Mesenchymal stem cell (in vitro differentiated cells and primary cell): ENCODE measurements at regions not wholly inside any gene's neighbourhood (a gene's known extent, or its start where the extent isn't known, plus 50 kb on each side); places are given as distances from the start of the nearest gene placed in this dataset.

ENCODE experiments used
- DNase-seq: peaks from one replicate; pipeline ENCODE4 v3.0.0-alpha.2; 2013
- H2AFZ ChIP-seq: one replicate; pipeline ENCODE4 v1.6.1; 2013; ENCODE audit warnings: low read depth, mild to moderate bottlenecking, control low read depth, inconsistent platforms, low read length, moderate library complexity
- H2AK5ac ChIP-seq: 2 replicates; pipeline ENCODE4 v1.6.1; 2013; ENCODE audit warnings: low read length, moderate library complexity, mild to moderate bottlenecking, inconsistent platforms; ENCODE audit not compliant: severe bottlenecking
- H2BK120ac ChIP-seq: one replicate; pipeline ENCODE4 v1.6.1; 2013; ENCODE audit warnings: low read depth, mild to moderate bottlenecking, inconsistent platforms, low read length, moderate library complexity
- H2BK12ac ChIP-seq, 2 experiments: one replicate each; pipeline ENCODE4 v1.6.1; 2013; ENCODE audit warnings: inconsistent platforms in 2 of 2, low read length in 2 of 2, mild to moderate bottlenecking in 2 of 2, moderate library complexity in 2 of 2, control low read depth in 1 of 2
- H2BK15ac ChIP-seq: one replicate; pipeline ENCODE4 v1.6.1; 2013; ENCODE audit warnings: mild to moderate bottlenecking, low read depth, inconsistent platforms; ENCODE audit not compliant: poor library complexity, severe bottlenecking
- H2BK5ac ChIP-seq: 2 replicates; pipeline ENCODE4 v1.6.1; 2013; ENCODE audit warnings: low read depth, mild to moderate bottlenecking, low read length, control low read depth, inconsistent platforms; ENCODE audit not compliant: poor library complexity, severe bottlenecking
- H3K14ac ChIP-seq, 2 experiments: one replicate each; pipeline ENCODE4 v1.6.1; 2013; ENCODE audit warnings: inconsistent platforms in 2 of 2, low read length in 2 of 2, control low read depth in 1 of 2, mild to moderate bottlenecking in 1 of 2, moderate library complexity in 1 of 2
- H3K18ac ChIP-seq, 2 experiments: one replicate each; pipeline ENCODE4 v1.6.1; 2013; ENCODE audit warnings: inconsistent platforms in 2 of 2, low read length in 2 of 2, control low read depth in 1 of 2, low read depth in 1 of 2, mild to moderate bottlenecking in 1 of 2
- H3K23ac ChIP-seq, 2 experiments: one replicate each; pipeline ENCODE4 v1.6.1; 2013; ENCODE audit warnings: inconsistent platforms in 2 of 2, low read length in 2 of 2, mild to moderate bottlenecking in 2 of 2, moderate library complexity in 2 of 2, control low read depth in 1 of 2
- H3K27ac ChIP-seq: 2 replicates; pipeline ENCODE4 v1.5.1; 2013; ENCODE audit warnings: mild to moderate bottlenecking, moderate library complexity, low read length, control low read depth, inconsistent platforms; ENCODE audit not compliant: poor library complexity, severe bottlenecking
- H3K27me3 ChIP-seq, 2 experiments: 2 replicates each; pipeline versions ENCODE4 v1.6.1 to v1.7.0; 2013; ENCODE audit warnings: low read length in 2 of 2, mild to moderate bottlenecking in 2 of 2, moderate library complexity in 2 of 2, control low read depth in 1 of 2, inconsistent platforms in 1 of 2; ENCODE audit not compliant: control insufficient read depth in 1 of 2, insufficient read depth in 1 of 2
- H3K36me3 ChIP-seq, 2 experiments: 2 replicates each; pipeline versions ENCODE4 v1.6.1 to v1.7.0; 2013; ENCODE audit warnings: low read length in 2 of 2, control low read depth in 1 of 2, inconsistent platforms in 1 of 2, low read depth in 1 of 2, mild to moderate bottlenecking in 1 of 2; ENCODE audit not compliant: insufficient read depth in 2 of 2, control insufficient read depth in 1 of 2
- H3K4ac ChIP-seq, 2 experiments: one replicate each; pipeline ENCODE4 v1.6.1; 2013; ENCODE audit warnings: inconsistent platforms in 2 of 2, low read length in 2 of 2, mild to moderate bottlenecking in 2 of 2, moderate library complexity in 2 of 2, control low read depth in 1 of 2, low read depth in 1 of 2
- H3K4me1 ChIP-seq: 2 replicates; pipeline ENCODE4 v1.6.1; 2013; ENCODE audit warnings: low read depth, low read length, control low read depth; ENCODE audit not compliant: control insufficient read depth, insufficient read depth
- H3K4me2 ChIP-seq: 2 replicates; pipeline ENCODE4 v1.6.1; 2013; ENCODE audit warnings: low read length, mild to moderate bottlenecking, inconsistent platforms; ENCODE audit not compliant: poor library complexity, severe bottlenecking
- H3K4me3 ChIP-seq, 2 experiments: 2 replicates each; pipeline versions ENCODE4 v1.5.1 to v1.7.0; 2013; ENCODE audit warnings: low read length in 2 of 2, mild to moderate bottlenecking in 2 of 2, control low read depth in 1 of 2, low read depth in 1 of 2; ENCODE audit not compliant: insufficient read depth in 1 of 2
- H3K79me1 ChIP-seq: replicated peaks from 2 replicates; pipeline ENCODE4 v1.6.1; 2013; ENCODE audit warnings: mild to moderate bottlenecking, control low read depth, low read length, inconsistent platforms; ENCODE audit not compliant: poor library complexity, severe bottlenecking
- H3K9ac ChIP-seq: 2 replicates; pipeline ENCODE4 v1.7.0; 2013; ENCODE audit warnings: mild to moderate bottlenecking, low read length, moderate library complexity
- H3K9me3 ChIP-seq: 2 replicates; pipeline ENCODE4 v1.7.0; 2013; ENCODE audit warnings: mild to moderate bottlenecking, low read length; ENCODE audit not compliant: control insufficient read depth
- H4K8ac ChIP-seq: one replicate; pipeline ENCODE4 v1.6.1; 2013; ENCODE audit warnings: inconsistent platforms, mild to moderate bottlenecking, low read length, moderate library complexity
- H4K91ac ChIP-seq: one replicate; pipeline ENCODE4 v1.6.1; 2013; ENCODE audit warnings: mild to moderate bottlenecking, low read length, inconsistent platforms
- WGBS: methylation state at CpG from one replicate; pipeline ENCODE4 v1.1.7; 2013; ENCODE audit warnings: mixed read lengths; 5-methylcytosine and 5-hydroxymethylcytosine counted together

- Histone ChIP-seq H3K9me3 (peaks cover 4% of the 10 kb centered on the region), H3K27me3 (no peaks in the 10 kb centered on the region), H3K27ac (no peak overlapping the region), H4K8ac (no peak overlapping the region), H3K18ac (no peak overlapping the region), H3K4me1 (no peaks in the 10 kb centered on the region), H2BK5ac (no peak overlapping the region), H3K79me1 (no peaks in the 10 kb centered on the region), H4K91ac (no peak overlapping the region), H2BK12ac (no peak overlapping the region), H3K23ac (no peak overlapping the region), H2BK15ac (no peak overlapping the region), H2AK5ac (no peak overlapping the region), H3K14ac (no peak overlapping the region), H3K4me3 (no peak overlapping the region), H2AFZ (no peak overlapping the region), H2BK120ac (no peak overlapping the region), H3K4ac (no peak overlapping the region), H3K36me3 (no peaks in the 10 kb centered on the region), H3K4me2 (no peak overlapping the region), H3K9ac (no peak overlapping the region)
- DNase-seq: no peak
- no CpG with 5 or more reads among the region's 2 CpGs for WGBS
These were observed 359.8 kb upstream of the CTSO start for GRCh38 chr4:156313497-156313896.

- Histone ChIP-seq H3K4ac (no peak overlapping the region), H2BK15ac (no peak overlapping the region), H3K4me3 (peak overlapping the region in 1 of 2 experiments; percentile 22), H3K36me3 (no peaks in the 10 kb centered on the region), H2AFZ (no peak overlapping the region), H2BK5ac (no peak overlapping the region), H3K14ac (no peak overlapping the region), H4K8ac (no peak overlapping the region), H3K27ac (no peak overlapping the region), H3K9ac (peak overlapping the region; percentile 10), H3K9me3 (peaks cover 4% of the 10 kb centered on the region), H3K4me2 (no peak overlapping the region), H2BK12ac (no peak overlapping the region), H3K4me1 (no peaks in the 10 kb centered on the region), H3K27me3 (no peaks in the 10 kb centered on the region), H2AK5ac (no peak overlapping the region), H3K23ac (no peak overlapping the region), H2BK120ac (no peak overlapping the region), H3K79me1 (no peaks in the 10 kb centered on the region), H3K18ac (no peak overlapping the region), H4K91ac (no peak overlapping the region)
- WGBS: 82% methylated on average over 2 of the region's 3 CpGs
- no peak for DNase-seq
These were observed 358.7 kb upstream of the CTSO start for GRCh38 chr4:156312261-156312847.

- no peak overlapping the region for H3K18ac ChIP-seq
- no peaks in the 10 kb centered on the region for H3K9me3 ChIP-seq
- H3K27me3 ChIP-seq: no peaks in the 10 kb centered on the region
- no peaks in the 10 kb centered on the region for H3K79me1 ChIP-seq
- no peak overlapping the region for H3K4ac ChIP-seq
- no peak overlapping the region for H3K27ac ChIP-seq
- no peak overlapping the region for H4K8ac ChIP-seq
- no peak overlapping the region for H2BK15ac ChIP-seq
- no peaks in the 10 kb centered on the region for H3K4me1 ChIP-seq
- no peak overlapping the region for H2AFZ ChIP-seq
- no peak overlapping the region for H4K91ac ChIP-seq
- DNase-seq: no peak
- H2BK120ac ChIP-seq: no peak overlapping the region
- H2BK12ac ChIP-seq: no peak overlapping the region
- no peak overlapping the region for H3K4me2 ChIP-seq
- H3K9ac ChIP-seq: no peak overlapping the region
- no peak overlapping the region for H2BK5ac ChIP-seq
- no peak overlapping the region for H2AK5ac ChIP-seq
- H3K14ac ChIP-seq: no peak overlapping the region
- no peak overlapping the region for H3K23ac ChIP-seq
- H3K36me3 ChIP-seq: no peaks in the 10 kb centered on the region
- H3K4me3 ChIP-seq: no peak overlapping the region
These were observed 355.4 kb upstream of the CTSO start for GRCh38 chr4:156309031-156309430.

- H2BK120ac ChIP-seq: no peak overlapping the region
- H3K9ac ChIP-seq: no peak overlapping the region
- no peaks in the 10 kb centered on the region for H3K79me1 ChIP-seq
- no peak overlapping the region for H4K91ac ChIP-seq
- no peak overlapping the region for H2BK5ac ChIP-seq
- no peak overlapping the region for H2AFZ ChIP-seq
- H3K36me3 ChIP-seq: no peaks in the 10 kb centered on the region
- no peak overlapping the region for H3K4me2 ChIP-seq
- H3K4me1 ChIP-seq: no peaks in the 10 kb centered on the region
- DNase-seq: no peak
- H4K8ac ChIP-seq: no peak overlapping the region
- H3K27ac ChIP-seq: no peak overlapping the region
- H2BK12ac ChIP-seq: no peak overlapping the region
- H3K4ac ChIP-seq: no peak overlapping the region
- H3K4me3 ChIP-seq: no peak overlapping the region
- H2AK5ac ChIP-seq: no peak overlapping the region
- no peaks in the 10 kb centered on the region for H3K9me3 ChIP-seq
- no peak overlapping the region for H3K18ac ChIP-seq
- H3K23ac ChIP-seq: no peak overlapping the region
- 100% methylated on average over 1 of the region's 2 CpGs for WGBS
- H2BK15ac ChIP-seq: no peak overlapping the region
- no peak overlapping the region for H3K14ac ChIP-seq
- H3K27me3 ChIP-seq: no peaks in the 10 kb centered on the region
These were observed 350.0 kb upstream of the CTSO start for GRCh38 chr4:156303708-156304107.
